ENCODE measurements at regions not wholly inside any gene's neighbourhood (a gene's known extent, or its start where the extent isn't known, plus 50 kb on each side); places are given as distances from the start of the nearest gene placed in this dataset.

DNA sequence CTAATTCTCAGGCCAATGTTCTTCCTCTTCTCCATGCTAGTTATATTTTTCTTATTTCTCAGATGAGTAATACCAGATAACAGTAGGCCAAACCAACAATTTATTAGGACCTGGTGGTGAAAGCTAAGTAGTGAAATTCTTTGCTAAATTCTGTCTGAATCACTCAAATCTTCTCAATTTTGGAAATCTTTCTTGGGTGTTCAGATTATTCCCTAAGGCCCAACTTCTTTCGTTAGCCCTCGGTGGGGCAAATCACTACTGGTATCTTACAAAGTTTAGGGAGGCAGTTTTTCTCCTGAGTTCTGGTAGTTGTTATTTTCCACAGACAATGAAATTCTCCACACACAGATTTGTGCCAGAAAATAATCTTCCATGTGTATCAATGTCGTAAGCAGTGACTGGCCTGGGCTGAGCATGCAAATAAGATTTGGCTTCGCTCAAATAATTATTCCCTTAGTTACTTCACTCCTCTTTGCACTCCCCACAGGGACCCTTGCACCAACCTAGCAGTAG lies 443.5 kb upstream of the SLC14A2 start:
- no peak for TF ChIP-seq EP300 (IDR thresholded peaks at IDR 0.05)
- TF ChIP-seq, protein P1, sequence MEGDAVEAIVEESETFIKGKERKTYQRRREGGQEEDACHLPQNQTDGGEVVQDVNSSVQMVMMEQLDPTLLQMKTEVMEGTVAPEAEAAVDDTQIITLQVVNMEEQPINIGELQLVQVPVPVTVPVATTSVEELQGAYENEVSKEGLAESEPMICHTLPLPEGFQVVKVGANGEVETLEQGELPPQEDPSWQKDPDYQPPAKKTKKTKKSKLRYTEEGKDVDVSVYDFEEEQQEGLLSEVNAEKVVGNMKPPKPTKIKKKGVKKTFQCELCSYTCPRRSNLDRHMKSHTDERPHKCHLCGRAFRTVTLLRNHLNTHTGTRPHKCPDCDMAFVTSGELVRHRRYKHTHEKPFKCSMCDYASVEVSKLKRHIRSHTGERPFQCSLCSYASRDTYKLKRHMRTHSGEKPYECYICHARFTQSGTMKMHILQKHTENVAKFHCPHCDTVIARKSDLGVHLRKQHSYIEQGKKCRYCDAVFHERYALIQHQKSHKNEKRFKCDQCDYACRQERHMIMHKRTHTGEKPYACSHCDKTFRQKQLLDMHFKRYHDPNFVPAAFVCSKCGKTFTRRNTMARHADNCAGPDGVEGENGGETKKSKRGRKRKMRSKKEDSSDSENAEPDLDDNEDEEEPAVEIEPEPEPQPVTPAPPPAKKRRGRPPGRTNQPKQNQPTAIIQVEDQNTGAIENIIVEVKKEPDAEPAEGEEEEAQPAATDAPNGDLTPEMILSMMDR (IDR thresholded peaks at IDR 0.05): no peak

Data from ovary (tissue), 3 donors.